ENCODE measurements at regions not wholly inside any gene's neighbourhood (a gene's known extent, or its start where the extent isn't known, plus 50 kb on each side); places are given as distances from the start of the nearest gene placed in this dataset.

GRCh38 chr11:91314521-91314920, 910.1 kb upstream of the FAT3 start:
- no peaks in the 10 kb centered on the region for H3K4me1 ChIP-seq
- POLR2A ChIA-PET: no interaction called here
- H3K27me3 ChIP-seq (replicated peaks; ENCODE audit: control insufficient read depth, insufficient read depth, low read length): no peaks in the 10 kb centered on the region
- H3K4me1 Mint-ChIP-seq (ENCODE audit: low read depth, unreplicated experiment): no peaks in the 10 kb centered on the region
- no peak overlapping the region for H3K4me3 Mint-ChIP-seq (ENCODE audit: unreplicated experiment)
- no peaks in the 10 kb centered on the region for H3K9me3 ChIP-seq
- CTCF ChIA-PET: no interaction called here
- no peaks in the 10 kb centered on the region for H3K36me3 ChIP-seq (ENCODE audit: control insufficient read depth, insufficient read depth, low read length)
- TF ChIP-seq CTCF (IDR thresholded peaks at IDR 0.05; ENCODE audit: insufficient read depth in 1 of 2, low read depth in 1 of 2, low read length in 1 of 2, severe bottlenecking in 1 of 2, unreplicated experiment in 1 of 2): no peak
- H3K4me3 ChIP-seq (ENCODE audit: low read depth, low read length): no peak overlapping the region
- BruUV-seq (replicated peaks): no TSS peak
- no peaks in the 10 kb centered on the region for H3K9me3 Mint-ChIP-seq (ENCODE audit: unreplicated experiment)
- intact Hi-C loops (cut with micrococcal nuclease; ENCODE audit: unreplicated experiment): no loop called here
- H3K27me3 Mint-ChIP-seq (ENCODE audit: insufficient read depth, unreplicated experiment): no peaks in the 10 kb centered on the region
- no peak overlapping the region for H3K27ac Mint-ChIP-seq (ENCODE audit: unreplicated experiment)
- no peak for DNase-seq
- no peaks in the 10 kb centered on the region for H3K36me3 Mint-ChIP-seq (ENCODE audit: insufficient read depth, unreplicated experiment)

GRCh38 chr11:91312541-91312940, 912.1 kb upstream of the FAT3 start:
- Mint-ChIP-seq H3K4me1 (ENCODE audit: low read depth, unreplicated experiment) (no peaks in the 10 kb centered on the region), H3K9me3 (ENCODE audit: unreplicated experiment) (no peaks in the 10 kb centered on the region), H3K36me3 (ENCODE audit: insufficient read depth, unreplicated experiment) (no peaks in the 10 kb centered on the region), H3K27me3 (ENCODE audit: insufficient read depth, unreplicated experiment) (no peaks in the 10 kb centered on the region), H3K4me3 (ENCODE audit: unreplicated experiment) (no peak overlapping the region), H3K27ac (ENCODE audit: unreplicated experiment) (no peak overlapping the region)
- ChIA-PET POLR2A (no interaction called here), CTCF (no interaction called here)
- Histone ChIP-seq H3K4me1 (no peaks in the 10 kb centered on the region), H3K9me3 (no peaks in the 10 kb centered on the region), H3K4me3 (ENCODE audit: low read depth, low read length) (no peak overlapping the region), H3K36me3 (ENCODE audit: control insufficient read depth, insufficient read depth, low read length) (no peaks in the 10 kb centered on the region), H3K27me3 (replicated peaks; ENCODE audit: control insufficient read depth, insufficient read depth, low read length) (no peaks in the 10 kb centered on the region)
- no peak for DNase-seq
- BruUV-seq (replicated peaks): no TSS peak
- intact Hi-C loops (cut with micrococcal nuclease; ENCODE audit: unreplicated experiment): no loop called here
- TF ChIP-seq CTCF (IDR thresholded peaks at IDR 0.05; ENCODE audit: insufficient read depth in 1 of 2, low read depth in 1 of 2, low read length in 1 of 2, severe bottlenecking in 1 of 2, unreplicated experiment in 1 of 2): no peak

GRCh38 chr11:91310085-91310484, 914.5 kb upstream of the FAT3 start:
- no peaks in the 10 kb centered on the region for H3K9me3 ChIP-seq
- BruUV-seq (replicated peaks): no TSS peak
- POLR2A ChIA-PET: no interaction called here
- Mint-ChIP-seq H3K4me1 (ENCODE audit: low read depth, unreplicated experiment) (no peaks in the 10 kb centered on the region), H3K27ac (ENCODE audit: unreplicated experiment) (no peak overlapping the region), H3K4me3 (ENCODE audit: unreplicated experiment) (no peak overlapping the region), H3K36me3 (ENCODE audit: insufficient read depth, unreplicated experiment) (no peaks in the 10 kb centered on the region), H3K9me3 (ENCODE audit: unreplicated experiment) (no peaks in the 10 kb centered on the region), H3K27me3 (ENCODE audit: insufficient read depth, unreplicated experiment) (no peaks in the 10 kb centered on the region)
- no peak for TF ChIP-seq CTCF (IDR thresholded peaks at IDR 0.05; ENCODE audit: insufficient read depth in 1 of 2, low read depth in 1 of 2, low read length in 1 of 2, severe bottlenecking in 1 of 2, unreplicated experiment in 1 of 2)
- CTCF ChIA-PET: no interaction called here
- no peaks in the 10 kb centered on the region for H3K36me3 ChIP-seq (ENCODE audit: control insufficient read depth, insufficient read depth, low read length)
- no peaks in the 10 kb centered on the region for H3K27me3 ChIP-seq (replicated peaks; ENCODE audit: control insufficient read depth, insufficient read depth, low read length)
- no peak overlapping the region for H3K4me3 ChIP-seq (ENCODE audit: low read depth, low read length)
- no peaks in the 10 kb centered on the region for H3K4me1 ChIP-seq
- intact Hi-C loops (cut with micrococcal nuclease; ENCODE audit: unreplicated experiment): no loop called here
- DNase-seq: no peak

Measured in Caco-2 (cell line).